Stomach smooth muscle (tissue), 2 donors: ENCODE measurements at regions not wholly inside any gene's neighbourhood (a gene's known extent, or its start where the extent isn't known, plus 50 kb on each side); places are given as distances from the start of the nearest gene placed in this dataset.

Experiments used
- H3K27ac ChIP-seq: one replicate; pipeline ENCODE4 v1.7.0; 2013; ENCODE audit warnings: mild to moderate bottlenecking, low read length, inconsistent platforms
- H3K27me3 ChIP-seq, 2 donors: one replicate each; pipeline ENCODE4 v1.7.0; 2013; ENCODE audit warnings: low read length in 2 of 2; ENCODE audit not compliant: insufficient read depth in 2 of 2, control insufficient read depth in 1 of 2
- H3K36me3 ChIP-seq, 2 donors: one replicate each; pipeline ENCODE4 v1.7.0; 2013; ENCODE audit warnings: low read length in 2 of 2; ENCODE audit not compliant: control insufficient read depth in 2 of 2, insufficient read depth in 2 of 2
- H3K4me1 ChIP-seq: one replicate; pipeline ENCODE4 v1.7.0; 2013; ENCODE audit warnings: low read length; ENCODE audit not compliant: control insufficient read depth, insufficient read depth
- H3K4me3 ChIP-seq, 2 donors: one replicate each; pipeline ENCODE4 v1.7.0; 2013; ENCODE audit warnings: low read length in 2 of 2
- H3K9ac ChIP-seq, 2 donors: one replicate each; pipeline ENCODE4 v1.7.0; 2013; ENCODE audit warnings: low read length in 2 of 2, mild to moderate bottlenecking in 1 of 2
- H3K9me3 ChIP-seq, 2 donors: one replicate each; pipeline ENCODE4 v1.7.0; 2013; ENCODE audit warnings: low read length in 2 of 2; ENCODE audit not compliant: control insufficient read depth in 2 of 2
- donor health status: healthy.
- donor health status: Pancreatic carcinoma.

DNA sequence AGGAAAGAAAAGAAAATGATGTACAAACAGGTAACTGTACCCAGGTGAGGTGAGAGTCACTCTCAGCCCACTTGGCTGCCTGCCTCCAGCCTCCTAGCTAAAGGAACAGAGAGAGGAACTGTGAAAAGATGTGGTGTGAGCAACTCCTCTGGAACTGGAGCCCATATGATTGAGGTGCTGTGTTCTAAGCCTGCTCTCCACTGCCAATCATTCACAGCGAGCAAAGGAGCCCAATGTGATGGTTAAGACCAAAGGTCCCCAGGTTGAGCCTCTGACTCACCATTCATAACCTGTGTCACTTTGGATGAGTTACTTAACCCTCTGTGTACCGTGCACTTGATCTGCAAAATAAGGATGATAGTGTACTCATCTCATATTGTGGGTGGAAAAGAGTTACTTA, 868.1 kb upstream of the AUTS2 start:
- Histone ChIP-seq H3K9me3 (no peaks in the 10 kb centered on the region), H3K27me3 (peaks cover 0 to 2% of the 10 kb centered on the region in 2 donors), H3K27ac (no peak overlapping the region), H3K36me3 (no peaks in the 10 kb centered on the region), H3K4me3 (no peak overlapping the region), H3K4me1 (peaks cover 9% of the 10 kb centered on the region), H3K9ac (no peak overlapping the region)

DNA sequence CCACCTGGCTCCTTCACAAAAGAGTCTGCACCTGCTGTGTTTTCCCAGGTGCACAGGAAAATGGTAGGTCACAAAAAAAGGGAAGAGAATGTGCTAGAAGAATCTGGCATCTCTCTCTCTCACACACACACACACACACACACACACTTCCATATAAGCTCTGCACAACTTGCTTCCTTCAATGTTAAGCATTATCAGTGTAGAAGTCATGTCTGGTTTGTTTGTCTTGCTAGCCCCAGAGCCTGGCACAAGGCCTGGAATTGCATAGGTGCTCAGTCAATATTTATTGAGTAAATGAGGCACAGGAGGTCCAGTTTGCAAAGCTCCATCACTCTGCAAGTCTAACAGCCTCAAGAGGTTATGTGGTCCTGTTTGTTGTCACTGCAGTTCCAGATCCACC, 867.3 kb upstream of the AUTS2 start:
- H3K9ac ChIP-seq = no peak overlapping the region
- peaks cover 9% of the 10 kb centered on the region for H3K4me1 ChIP-seq
- no peak overlapping the region for H3K27ac ChIP-seq
- H3K36me3 ChIP-seq = no peaks in the 10 kb centered on the region
- no peaks in the 10 kb centered on the region for H3K9me3 ChIP-seq
- no peak overlapping the region for H3K4me3 ChIP-seq
- peaks cover 0 to 2% of the 10 kb centered on the region in 2 donors for H3K27me3 ChIP-seq

DNA sequence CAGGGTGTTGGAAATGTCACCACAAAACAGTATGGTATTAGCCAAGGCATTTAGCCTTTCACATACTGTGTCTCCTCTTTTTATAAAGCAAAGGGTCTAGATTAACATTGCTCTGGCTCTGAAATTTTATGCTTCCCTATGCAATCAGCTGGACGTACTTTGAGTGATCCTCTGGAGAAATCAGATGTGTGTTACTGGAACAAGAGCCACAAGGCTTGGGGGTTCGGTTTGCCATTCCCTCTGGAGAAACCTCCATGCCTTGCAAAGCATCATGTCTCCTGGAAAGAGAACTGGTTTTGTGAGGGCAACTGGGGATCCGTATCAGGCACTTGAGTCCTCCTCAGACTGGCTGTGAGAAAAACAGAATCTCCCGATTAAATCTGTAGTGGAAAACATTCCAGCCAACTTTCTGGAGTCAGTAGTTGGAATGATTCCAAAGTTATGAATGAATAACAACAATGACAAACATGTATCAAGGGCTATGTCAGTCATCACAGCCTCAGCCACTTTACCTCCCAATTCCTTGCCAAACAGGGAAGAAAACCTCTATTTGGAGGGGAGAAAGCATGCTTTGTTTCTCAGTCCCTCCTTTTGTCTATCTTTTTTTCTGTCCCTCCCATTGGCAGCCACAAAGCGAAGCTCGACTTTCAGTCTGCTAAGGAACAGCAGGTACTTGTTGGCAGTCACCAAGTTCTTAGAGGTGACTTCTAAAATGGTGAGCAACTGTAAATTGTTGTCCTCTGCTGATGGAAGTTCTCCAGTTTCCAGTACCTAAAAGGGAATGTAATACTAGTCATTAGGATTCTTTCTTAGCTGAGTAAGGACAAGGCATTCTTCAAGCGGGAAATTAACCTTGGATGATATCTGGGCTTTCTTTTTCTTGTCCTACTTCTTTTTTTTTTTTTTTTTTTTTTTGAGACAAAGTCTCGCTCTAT, 864.8 kb upstream of the AUTS2 start:
- Histone ChIP-seq H3K27ac (no peak overlapping the region), H3K27me3 (no peaks in the 10 kb centered on the region), H3K36me3 (no peaks in the 10 kb centered on the region), H3K4me3 (peak overlapping the region in 1 of 2 donors; percentile 16), H3K9ac (no peak overlapping the region), H3K9me3 (no peaks in the 10 kb centered on the region), H3K4me1 (peaks cover 9% of the 10 kb centered on the region)

DNA sequence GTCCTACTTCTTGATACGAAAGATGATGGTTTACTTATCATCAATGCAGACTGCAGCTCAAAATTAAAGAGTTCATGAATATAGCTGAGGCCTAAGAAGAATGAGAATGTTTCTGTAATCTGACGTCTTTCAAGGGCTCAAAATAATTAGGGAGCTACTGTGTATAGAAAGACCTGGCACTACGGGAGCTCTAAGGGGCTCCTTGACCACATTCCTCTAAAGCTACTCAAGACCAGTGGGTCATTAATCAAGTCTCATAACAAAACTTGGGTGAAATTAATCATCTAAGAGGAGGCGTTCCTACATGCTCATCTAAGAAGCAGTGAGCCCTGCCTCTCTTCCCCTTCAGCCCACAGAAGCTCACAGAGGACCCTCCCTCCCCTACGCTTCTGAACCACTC, 863.8 kb upstream of the AUTS2 start:
- Histone ChIP-seq H3K4me1 (peaks cover 9% of the 10 kb centered on the region), H3K27ac (no peak overlapping the region), H3K4me3 (no peak overlapping the region), H3K36me3 (no peaks in the 10 kb centered on the region), H3K27me3 (no peaks in the 10 kb centered on the region), H3K9ac (no peak overlapping the region), H3K9me3 (no peaks in the 10 kb centered on the region)

DNA sequence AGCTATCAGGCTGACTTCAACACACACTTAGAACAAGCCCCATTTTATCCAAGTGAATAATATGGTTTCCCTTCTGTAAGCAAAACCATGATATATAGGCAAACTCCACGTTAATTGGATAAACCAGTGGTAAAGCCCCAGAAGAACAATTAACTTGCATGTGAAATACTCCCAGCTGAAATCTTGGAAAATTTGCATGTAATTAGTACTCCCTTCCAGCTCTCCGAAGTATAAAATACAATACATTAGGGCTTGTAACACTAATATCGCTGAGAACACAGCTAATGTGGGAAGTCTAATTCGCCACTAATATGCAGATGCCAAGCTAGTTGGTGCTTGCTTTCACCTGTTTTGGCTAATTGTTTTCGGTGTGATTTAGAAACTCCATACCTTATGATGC, 859.0 kb upstream of the AUTS2 start:
- H3K9ac ChIP-seq = no peak overlapping the region
- H3K36me3 ChIP-seq = no peaks in the 10 kb centered on the region
- no peaks in the 10 kb centered on the region for H3K9me3 ChIP-seq
- H3K4me1 ChIP-seq = no peaks in the 10 kb centered on the region
- no peak overlapping the region for H3K4me3 ChIP-seq
- no peaks in the 10 kb centered on the region for H3K27me3 ChIP-seq
- H3K27ac ChIP-seq = no peak overlapping the region

DNA sequence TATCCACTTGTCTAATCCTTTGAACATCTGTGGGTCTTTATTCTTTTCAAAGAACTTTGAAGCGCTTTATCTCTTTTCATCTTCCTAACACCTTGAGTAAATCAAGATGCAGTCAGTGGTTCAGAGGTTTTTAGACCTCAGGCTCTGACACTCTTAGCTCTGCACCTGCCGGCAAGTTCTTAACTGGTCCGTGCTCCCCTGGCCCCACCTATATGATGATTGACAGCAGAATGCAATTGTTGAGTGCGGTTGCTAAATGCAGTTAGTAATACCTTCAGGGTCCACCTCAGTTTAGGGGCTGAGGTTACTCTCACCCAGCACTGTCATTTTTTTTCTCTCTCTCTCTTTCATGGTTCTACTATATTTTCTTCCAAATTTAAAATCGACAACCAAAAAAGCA, 854.2 kb upstream of the AUTS2 start:
- Histone ChIP-seq H3K9ac (no peak overlapping the region), H3K4me1 (no peaks in the 10 kb centered on the region), H3K27ac (no peak overlapping the region), H3K4me3 (no peak overlapping the region), H3K27me3 (no peaks in the 10 kb centered on the region), H3K36me3 (no peaks in the 10 kb centered on the region), H3K9me3 (no peaks in the 10 kb centered on the region)

DNA sequence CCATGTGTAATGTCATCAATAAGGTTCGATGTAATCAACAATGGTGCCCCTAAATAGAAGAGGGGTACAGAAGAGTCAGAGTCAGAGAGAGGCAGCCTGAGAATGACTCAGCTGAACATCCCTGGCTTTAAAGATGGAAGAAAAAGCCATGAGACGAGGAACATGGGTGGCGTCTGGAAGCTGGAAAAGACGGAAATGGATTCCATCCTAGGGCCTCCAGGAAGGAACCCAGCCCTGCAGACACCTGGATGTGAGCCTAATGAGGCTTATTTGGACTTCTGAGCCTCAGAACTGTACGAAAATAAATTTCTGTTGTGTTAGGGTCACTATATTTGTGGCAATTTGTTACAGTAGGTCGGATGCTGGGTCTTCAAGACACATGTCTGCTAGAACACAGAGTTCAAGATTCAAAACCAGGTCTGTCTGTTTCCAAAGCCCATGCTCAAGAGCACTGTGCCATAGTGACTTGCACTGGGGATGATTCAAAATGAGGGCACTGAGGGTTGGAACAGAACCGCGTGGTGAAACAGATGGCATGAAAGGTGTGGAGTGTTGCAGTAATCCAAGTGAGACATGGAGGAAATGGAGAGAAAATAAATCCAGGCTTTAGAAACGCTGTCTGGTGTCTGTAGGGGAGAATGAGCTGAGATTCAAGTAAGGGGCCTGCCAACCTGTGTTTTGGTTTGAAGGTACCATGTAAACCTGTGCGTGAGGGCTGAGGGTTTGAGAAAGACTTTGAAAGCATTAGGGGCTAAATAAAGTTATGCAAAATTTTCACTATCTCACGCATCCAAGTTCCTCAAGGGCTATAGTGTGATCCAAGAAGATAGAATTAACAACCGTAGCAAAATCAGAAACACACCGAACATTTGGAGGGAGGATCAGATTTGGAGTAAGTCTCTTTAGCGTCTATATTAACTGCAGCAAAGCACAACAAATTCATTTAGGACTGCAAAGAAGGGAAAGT, 849.1 kb upstream of the AUTS2 start:
- no peaks in the 10 kb centered on the region for H3K9me3 ChIP-seq
- H3K27ac ChIP-seq = no peak overlapping the region
- no peaks in the 10 kb centered on the region for H3K4me1 ChIP-seq
- H3K27me3 ChIP-seq = no peaks in the 10 kb centered on the region
- H3K9ac ChIP-seq = no peak overlapping the region
- no peaks in the 10 kb centered on the region for H3K36me3 ChIP-seq
- no peak overlapping the region for H3K4me3 ChIP-seq

DNA sequence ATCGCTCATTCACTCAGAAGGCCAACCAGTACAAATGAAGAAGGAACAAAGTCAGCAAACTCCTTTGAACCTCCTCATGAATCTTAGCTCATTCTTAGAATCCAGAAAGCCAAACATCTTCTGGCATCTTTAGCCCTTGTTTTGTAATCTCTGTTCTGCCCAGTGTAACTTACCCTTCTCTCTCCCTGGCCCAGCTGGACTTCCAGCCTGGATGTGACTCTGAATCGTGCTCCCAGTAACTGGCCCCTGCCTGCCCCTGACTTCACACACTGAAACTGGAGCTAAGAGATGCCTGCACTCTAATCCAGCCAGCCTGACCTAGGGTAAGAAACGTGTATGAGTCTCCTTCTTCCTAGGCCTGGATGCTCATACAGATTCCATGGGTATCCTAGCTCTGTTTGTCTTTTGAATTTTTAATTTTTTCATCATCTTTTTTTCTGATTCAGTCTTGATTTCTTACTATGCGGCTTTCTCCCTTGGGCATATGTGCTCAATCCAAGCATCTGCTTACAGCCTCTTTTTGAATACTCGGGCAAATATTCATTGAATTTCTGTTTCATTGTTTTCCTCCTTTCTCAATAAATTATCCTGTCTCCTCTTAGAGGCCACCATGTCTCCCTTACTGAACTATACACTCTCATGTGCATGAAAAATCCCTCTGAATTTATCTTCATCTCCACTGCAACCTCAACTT, 845.6 kb upstream of the AUTS2 start:
- no peak overlapping the region for H3K27ac ChIP-seq
- H3K4me3 ChIP-seq = no peak overlapping the region
- H3K9me3 ChIP-seq = no peaks in the 10 kb centered on the region
- no peaks in the 10 kb centered on the region for H3K36me3 ChIP-seq
- no peaks in the 10 kb centered on the region for H3K27me3 ChIP-seq
- H3K9ac ChIP-seq = no peak overlapping the region
- H3K4me1 ChIP-seq = no peaks in the 10 kb centered on the region

DNA sequence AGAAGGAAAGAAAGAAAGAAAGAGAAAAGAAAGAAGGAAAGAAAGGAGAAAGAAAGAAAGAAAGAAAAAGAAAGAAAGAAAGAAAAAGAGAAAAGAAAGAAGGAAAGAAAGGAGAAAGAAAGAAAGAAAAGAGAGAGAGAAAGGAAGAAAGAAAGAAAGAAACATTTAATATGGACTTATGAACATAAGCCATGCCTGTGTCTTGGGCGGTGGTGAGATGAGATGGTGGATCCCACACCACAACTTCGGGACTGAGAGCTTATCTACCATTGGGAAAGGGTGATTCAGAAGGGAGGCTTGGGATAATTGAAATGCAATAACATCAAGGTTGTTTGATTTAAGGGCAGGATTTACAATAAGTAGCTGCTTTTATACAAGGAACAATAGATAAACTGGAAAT, 843.9 kb upstream of the AUTS2 start:
- Histone ChIP-seq H3K36me3 (no peaks in the 10 kb centered on the region), H3K9ac (no peak overlapping the region), H3K9me3 (no peaks in the 10 kb centered on the region), H3K4me3 (no peak overlapping the region), H3K4me1 (no peaks in the 10 kb centered on the region), H3K27me3 (no peaks in the 10 kb centered on the region), H3K27ac (no peak overlapping the region)

DNA sequence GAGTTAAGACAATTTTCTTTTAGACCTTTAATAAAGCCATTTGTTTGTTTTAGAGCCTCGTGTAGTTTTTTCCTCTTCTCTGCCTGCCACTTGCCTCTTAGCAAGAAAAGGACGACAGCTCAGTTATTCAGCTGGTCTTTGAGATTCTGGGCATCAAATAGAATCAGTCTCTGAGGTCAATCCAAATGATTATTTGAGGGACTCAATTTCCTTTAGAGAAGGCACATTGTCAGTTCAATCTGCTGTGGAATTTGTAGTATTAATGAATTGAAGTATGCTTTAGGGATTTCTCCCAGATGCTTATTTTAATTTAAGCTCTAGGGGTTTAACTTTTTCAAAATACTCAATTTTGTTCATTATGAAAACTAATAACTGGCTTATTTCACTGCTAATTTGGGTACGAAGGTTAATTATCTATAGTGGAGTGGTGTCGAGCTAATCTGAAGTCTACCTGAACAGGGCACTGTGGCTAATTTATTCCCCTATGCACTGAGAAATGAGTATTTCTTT, 841.2 kb upstream of the AUTS2 start:
- H3K9me3 ChIP-seq = no peaks in the 10 kb centered on the region
- no peak overlapping the region for H3K9ac ChIP-seq
- no peaks in the 10 kb centered on the region for H3K36me3 ChIP-seq
- no peaks in the 10 kb centered on the region for H3K27me3 ChIP-seq
- no peaks in the 10 kb centered on the region for H3K4me1 ChIP-seq
- no peak overlapping the region for H3K27ac ChIP-seq
- no peak overlapping the region for H3K4me3 ChIP-seq
